Activated gamma-delta T cell treated with Interleukin-2 at 50 U/mL for 16 hours (primary cell): ENCODE measurements at regions not wholly inside any gene's neighbourhood (a gene's known extent, or its start where the extent isn't known, plus 50 kb on each side); places are given as distances from the start of the nearest gene placed in this dataset.
"Not testable (repeated sequence)": the region's sequence is repeated elsewhere in the genome, so short reads cannot be mapped to it uniquely, and the experiment has no call there.

Source experiments
- DNase-seq: peaks from one replicate; pipeline ENCODE4 v3.0.0-alpha.2; 2020

GRCh38 chr3:150300388-150300787, 107.7 kb upstream of the TSC22D2 start:
- no peak for DNase-seq

GRCh38 chr3:150299201-150299600, 108.9 kb upstream of the TSC22D2 start:
- no peak for DNase-seq

GRCh38 chr3:150296966-150297365, 111.1 kb upstream of the TSC22D2 start:
- DNase-seq: no peak

GRCh38 chr3:150296123-150296735, 111.9 kb upstream of the TSC22D2 start:
- no peak for DNase-seq

GRCh38 chr3:150293401-150294001, 114.6 kb upstream of the TSC22D2 start:
- DNase-seq: no peak

GRCh38 chr3:150292891-150293290, 115.2 kb upstream of the TSC22D2 start:
- DNase-seq: no peak

- DNase-seq: no peak
Observed at GRCh38 chr3:150291515-150291914, 116.6 kb upstream of the TSC22D2 start.

- no peak for DNase-seq
Observed at GRCh38 chr3:150286390-150287147, 121.5 kb upstream of the TSC22D2 start.

- DNase-seq: no peak
Observed at GRCh38 chr3:150285601-150286000, 122.5 kb upstream of the TSC22D2 start.

GRCh38 chr3:150278843-150279381, 129.2 kb upstream of the TSC22D2 start:
- DNase-seq: no peak

GRCh38 chr3:150278195-150278594, 129.9 kb upstream of the TSC22D2 start:
- DNase-seq: no peak

- no peak for DNase-seq
Observed at GRCh38 chr3:150277444-150277843, 130.7 kb upstream of the TSC22D2 start.

- DNase-seq: no peak
Observed at GRCh38 chr3:150275941-150276340, 132.2 kb upstream of the TSC22D2 start.

- no peak for DNase-seq
Observed at GRCh38 chr3:150274372-150274771, 133.7 kb upstream of the TSC22D2 start.

GRCh38 chr3:150273396-150273795, 134.7 kb upstream of the TSC22D2 start:
- no peak for DNase-seq

- DNase-seq: no peak
Observed at GRCh38 chr3:150271591-150271960, 136.5 kb upstream of the TSC22D2 start.

- no peak for DNase-seq
Observed at GRCh38 chr3:150270883-150271590, 137.1 kb upstream of the TSC22D2 start.

GRCh38 chr3:150270444-150270843, 137.7 kb upstream of the TSC22D2 start:
- DNase-seq: not testable (repeated sequence)

- no peak for DNase-seq
Observed at GRCh38 chr3:150269526-150269925, 138.6 kb upstream of the TSC22D2 start.

- no peak for DNase-seq
Observed at GRCh38 chr3:150268426-150269391, 139.4 kb upstream of the TSC22D2 start.

- no peak for DNase-seq
Observed at GRCh38 chr3:150267288-150267687, 140.8 kb upstream of the TSC22D2 start.

- no peak for DNase-seq
Observed at GRCh38 chr3:150265305-150265704, 142.8 kb upstream of the TSC22D2 start.
